PC-9 (cell line): ENCODE measurements at regions not wholly inside any gene's neighbourhood (a gene's known extent, or its start where the extent isn't known, plus 50 kb on each side); places are given as distances from the start of the nearest gene placed in this dataset.
"Not testable (repeated sequence)": the region's sequence is repeated elsewhere in the genome, so short reads cannot be mapped to it uniquely, and the experiment has no call there.

Experiments used
- EZH2 ChIP-seq: fragments of 200-600 bp; sonication (generic); IDR thresholded peaks from 2 replicates; pipeline ENCODE4 v1.8.0; 2017; ENCODE audit warnings: antibody characterized with exemption, low read depth
- TF ChIP-seq, protein P1 (sequence below): fragments of 200-600 bp; sonication (generic); conservative IDR thresholded peaks from 2 replicates; pipeline ENCODE4 v1.6.1; 2017; ENCODE audit warnings: mixed run types, antibody characterized with exemption, mild to moderate bottlenecking, moderate library complexity

DNA sequence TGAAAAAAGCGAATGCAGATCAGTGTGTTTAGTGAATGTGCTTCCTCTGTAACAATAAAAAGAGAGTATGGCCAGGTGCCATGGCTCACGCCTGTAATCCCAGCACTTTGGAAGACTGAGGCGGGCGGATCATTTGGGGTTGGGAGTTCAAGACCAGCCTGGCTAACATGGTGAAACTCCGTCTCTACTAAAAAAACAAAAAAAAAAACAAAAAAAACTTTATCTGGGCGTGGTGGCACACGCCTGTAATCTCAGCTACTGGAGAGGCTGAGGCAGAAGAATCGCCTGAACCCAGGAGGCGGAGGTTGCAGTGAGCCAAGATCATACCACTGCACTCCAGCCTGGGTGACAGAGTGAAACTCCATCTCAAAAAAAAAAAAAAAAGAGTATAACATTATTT is 152.9 kb downstream of the ZFP64 start:
- TF ChIP-seq, protein P1, sequence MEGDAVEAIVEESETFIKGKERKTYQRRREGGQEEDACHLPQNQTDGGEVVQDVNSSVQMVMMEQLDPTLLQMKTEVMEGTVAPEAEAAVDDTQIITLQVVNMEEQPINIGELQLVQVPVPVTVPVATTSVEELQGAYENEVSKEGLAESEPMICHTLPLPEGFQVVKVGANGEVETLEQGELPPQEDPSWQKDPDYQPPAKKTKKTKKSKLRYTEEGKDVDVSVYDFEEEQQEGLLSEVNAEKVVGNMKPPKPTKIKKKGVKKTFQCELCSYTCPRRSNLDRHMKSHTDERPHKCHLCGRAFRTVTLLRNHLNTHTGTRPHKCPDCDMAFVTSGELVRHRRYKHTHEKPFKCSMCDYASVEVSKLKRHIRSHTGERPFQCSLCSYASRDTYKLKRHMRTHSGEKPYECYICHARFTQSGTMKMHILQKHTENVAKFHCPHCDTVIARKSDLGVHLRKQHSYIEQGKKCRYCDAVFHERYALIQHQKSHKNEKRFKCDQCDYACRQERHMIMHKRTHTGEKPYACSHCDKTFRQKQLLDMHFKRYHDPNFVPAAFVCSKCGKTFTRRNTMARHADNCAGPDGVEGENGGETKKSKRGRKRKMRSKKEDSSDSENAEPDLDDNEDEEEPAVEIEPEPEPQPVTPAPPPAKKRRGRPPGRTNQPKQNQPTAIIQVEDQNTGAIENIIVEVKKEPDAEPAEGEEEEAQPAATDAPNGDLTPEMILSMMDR: not testable (repeated sequence)
- not testable (repeated sequence) for TF ChIP-seq EZH2
